Breast epithelium (tissue), 4 donors: ENCODE measurements at regions not wholly inside any gene's neighbourhood (a gene's known extent, or its start where the extent isn't known, plus 50 kb on each side); places are given as distances from the start of the nearest gene placed in this dataset.

Source experiments
- DNase-seq, 2 donors: peaks; one replicate each; pipeline ENCODE4 v3.0.0-alpha.2; 2019; ENCODE audit warnings: low spot score in 2 of 2
- H3K27ac ChIP-seq, 2 donors: fragments of 200-600 bp; sonication (generic) in 1 of 2; one replicate each; pipeline ENCODE4 v1.5.1; 2016 to 2019; ENCODE audit warnings: mild to moderate bottlenecking in 1 of 2
- H3K27me3 ChIP-seq, 2 donors: fragments of 200-600 bp; sonication (generic) in 1 of 2; one replicate each; pipeline versions ENCODE4 v1.5.1 to v1.6.0; 2017 to 2019; ENCODE audit warnings: control low read depth in 1 of 2, mild to moderate bottlenecking in 1 of 2
- H3K36me3 ChIP-seq: fragments of 200-600 bp; one replicate; pipeline ENCODE4 v1.5.1; 2019
- H3K4me1 ChIP-seq, 2 donors: fragments of 200-600 bp; sonication (generic); one replicate each; pipeline ENCODE4 v1.5.1; 2016 to 2019; ENCODE audit warnings: control low read depth in 1 of 2
- H3K4me3 ChIP-seq, 3 donors: fragments of 200-600 bp; sonication (generic); 1 replicate in 2 of 3; 2 replicates in 1 of 3; pipeline ENCODE4 v1.5.1; 2016 to 2019; ENCODE audit warnings: mild to moderate bottlenecking in 3 of 3, moderate library complexity in 2 of 3
- H3K9me3 ChIP-seq, 2 donors: fragments of 200-600 bp; sonication (generic) in 1 of 2; one replicate each; pipeline ENCODE4 v1.5.1; 2016 to 2019; ENCODE audit warnings: control low read depth in 1 of 2
- CTCF ChIP-seq, 3 donors: fragments of 450-650 bp; IDR thresholded peaks; one replicate each; pipeline ENCODE4 v1.5.1; 2016 to 2017; ENCODE audit warnings: antibody characterized with exemption in 3 of 3, mild to moderate bottlenecking in 3 of 3, moderate library complexity in 3 of 3
- POLR2A ChIP-seq: fragments of 450-650 bp; IDR thresholded peaks from one replicate; pipeline ENCODE4 v1.6.1; 2016; ENCODE audit warnings: antibody characterized with exemption, mild to moderate bottlenecking, moderate library complexity
- POLR2AphosphoS5 ChIP-seq, 3 donors: sonication (generic); formaldehyde crosslinking; IDR thresholded peaks; one replicate each; pipeline ENCODE4 v1.6.1; 2017; ENCODE audit warnings: antibody characterized with exemption in 3 of 3
- intact Hi-C: fragments of 100-400 bp; cut with DNase I; formaldehyde crosslinking; loops from one replicate; pipeline ENCODE4 v1.15.1; 2023; ENCODE audit warnings: low total_unique reads

GRCh38 chr2:41832218-41832617, 215.6 kb upstream of the PKDCC start:
- no peak for DNase-seq
- intact Hi-C loops = no loop called here
- no peak for TF ChIP-seq CTCF (IDR thresholded peaks at IDR 0.05)
- no peak for TF ChIP-seq POLR2AphosphoS5 (IDR thresholded peaks at IDR 0.05)
- TF ChIP-seq POLR2A = no peak
- no peak overlapping the region for H3K4me3 ChIP-seq
- H3K27ac ChIP-seq = no peak overlapping the region
- no peaks in the 10 kb centered on the region for H3K9me3 ChIP-seq
- no peaks in the 10 kb centered on the region for H3K4me1 ChIP-seq
- H3K27me3 ChIP-seq = peaks cover 0 to 3% of the 10 kb centered on the region in 2 donors
- no peaks in the 10 kb centered on the region for H3K36me3 ChIP-seq

GRCh38 chr2:41835401-41835800, 212.4 kb upstream of the PKDCC start:
- DNase-seq = no peak

GRCh38 chr2:41836948-41837347, 210.9 kb upstream of the PKDCC start:
- Histone ChIP-seq H3K4me3 (no peak overlapping the region), H3K4me1 (no peaks in the 10 kb centered on the region), H3K27ac (no peak overlapping the region), H3K36me3 (no peaks in the 10 kb centered on the region), H3K9me3 (no peaks in the 10 kb centered on the region), H3K27me3 (no peaks in the 10 kb centered on the region)
- DNase-seq = no peak
- TF ChIP-seq POLR2A (no peak), POLR2AphosphoS5 (IDR thresholded peaks at IDR 0.05) (no peak), CTCF (IDR thresholded peaks at IDR 0.05) (no peak)
- intact Hi-C loops = no loop called here

More at GRCh38 chr2:41835401-41835800, 212.4 kb upstream of the PKDCC start:
- Histone ChIP-seq H3K4me1 (no peaks in the 10 kb centered on the region), H3K27me3 (no peaks in the 10 kb centered on the region), H3K36me3 (no peaks in the 10 kb centered on the region), H3K27ac (no peak overlapping the region), H3K4me3 (no peak overlapping the region), H3K9me3 (no peaks in the 10 kb centered on the region)
- intact Hi-C loops = no loop called here
- TF ChIP-seq POLR2A = no peak
- TF ChIP-seq POLR2AphosphoS5 (IDR thresholded peaks at IDR 0.05) = no peak
- no peak for TF ChIP-seq CTCF (IDR thresholded peaks at IDR 0.05)

GRCh38 chr2:41837610-41838009, 210.2 kb upstream of the PKDCC start:
- intact Hi-C loops = no loop called here
- H3K4me3 ChIP-seq = no peak overlapping the region
- H3K4me1 ChIP-seq = no peaks in the 10 kb centered on the region
- TF ChIP-seq CTCF (IDR thresholded peaks at IDR 0.05) (no peak), POLR2AphosphoS5 (IDR thresholded peaks at IDR 0.05) (no peak), POLR2A (no peak)
- H3K36me3 ChIP-seq = no peaks in the 10 kb centered on the region
- DNase-seq = no peak
- H3K27me3 ChIP-seq = no peaks in the 10 kb centered on the region
- no peak overlapping the region for H3K27ac ChIP-seq
- H3K9me3 ChIP-seq = no peaks in the 10 kb centered on the region

- peak; percentile 93 to 96 for DNase-seq
- no peaks in the 10 kb centered on the region for H3K9me3 ChIP-seq
- H3K4me3 ChIP-seq = peak overlapping the region; percentile 66 to 88 (median 71)
- no peaks in the 10 kb centered on the region for H3K4me1 ChIP-seq
- no peaks in the 10 kb centered on the region for H3K36me3 ChIP-seq
- no peaks in the 10 kb centered on the region for H3K27me3 ChIP-seq
- H3K27ac ChIP-seq = peak overlapping the region; percentile 85 to 94
- intact Hi-C loops = no loop called here
- TF ChIP-seq POLR2A (no peak), POLR2AphosphoS5 (IDR thresholded peaks at IDR 0.05) (peak; percentile 40 to 66 (median 53)), CTCF (IDR thresholded peaks at IDR 0.05) (peak; percentile 98 to 99 (median 98))
Observed at GRCh38 chr2:41840702-41841551, 206.9 kb upstream of the PKDCC start.
